ENCODE measurements at regions not wholly inside any gene's neighbourhood (a gene's known extent, or its start where the extent isn't known, plus 50 kb on each side); places are given as distances from the start of the nearest gene placed in this dataset.

DNA sequence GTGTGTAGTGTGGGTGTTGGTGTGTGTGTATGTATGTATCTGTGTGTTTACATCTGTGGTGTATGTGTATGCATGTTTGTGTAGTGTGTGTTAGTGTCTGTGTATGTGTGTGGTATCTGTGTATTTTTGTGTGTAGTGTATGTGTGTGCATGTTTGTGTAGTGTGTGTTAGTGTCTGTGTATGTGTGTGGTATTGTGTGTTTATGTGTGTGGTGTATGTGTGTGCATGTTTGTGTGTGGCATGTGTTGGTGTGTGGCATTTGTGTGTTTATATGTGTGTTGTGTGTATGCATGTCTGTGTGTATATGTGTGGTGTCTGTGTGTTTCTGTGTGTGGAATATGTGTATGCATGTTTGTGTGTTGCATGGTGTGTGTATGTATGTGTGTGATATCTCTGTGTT, 96.4 kb downstream of the CMPK2 start:
- ChIA-PET CTCF (no interaction called here), POLR2A (no interaction called here)
- no peak for DNase-seq (ENCODE audit: low read depth, low spot score)
- no peak overlapping the region for H3K4me3 ChIP-seq (ENCODE audit: low read depth, low read length)
- TF ChIP-seq, protein P1, sequence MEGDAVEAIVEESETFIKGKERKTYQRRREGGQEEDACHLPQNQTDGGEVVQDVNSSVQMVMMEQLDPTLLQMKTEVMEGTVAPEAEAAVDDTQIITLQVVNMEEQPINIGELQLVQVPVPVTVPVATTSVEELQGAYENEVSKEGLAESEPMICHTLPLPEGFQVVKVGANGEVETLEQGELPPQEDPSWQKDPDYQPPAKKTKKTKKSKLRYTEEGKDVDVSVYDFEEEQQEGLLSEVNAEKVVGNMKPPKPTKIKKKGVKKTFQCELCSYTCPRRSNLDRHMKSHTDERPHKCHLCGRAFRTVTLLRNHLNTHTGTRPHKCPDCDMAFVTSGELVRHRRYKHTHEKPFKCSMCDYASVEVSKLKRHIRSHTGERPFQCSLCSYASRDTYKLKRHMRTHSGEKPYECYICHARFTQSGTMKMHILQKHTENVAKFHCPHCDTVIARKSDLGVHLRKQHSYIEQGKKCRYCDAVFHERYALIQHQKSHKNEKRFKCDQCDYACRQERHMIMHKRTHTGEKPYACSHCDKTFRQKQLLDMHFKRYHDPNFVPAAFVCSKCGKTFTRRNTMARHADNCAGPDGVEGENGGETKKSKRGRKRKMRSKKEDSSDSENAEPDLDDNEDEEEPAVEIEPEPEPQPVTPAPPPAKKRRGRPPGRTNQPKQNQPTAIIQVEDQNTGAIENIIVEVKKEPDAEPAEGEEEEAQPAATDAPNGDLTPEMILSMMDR (IDR thresholded peaks at IDR 0.05; ENCODE audit: insufficient read depth, low read length, missing control alignments) = no peak

- no peak for DNase-seq (ENCODE audit: low read depth, low spot score)
- CTCF ChIA-PET = no interaction called here
- TF ChIP-seq, protein P1 (IDR thresholded peaks at IDR 0.05; ENCODE audit: insufficient read depth, low read length, missing control alignments) = no peak
- POLR2A ChIA-PET = no interaction called here
- no peak overlapping the region for H3K4me3 ChIP-seq (ENCODE audit: low read depth, low read length)
These were observed 95.7 kb downstream of the CMPK2 start for GRCh38 chr2:6770006-6770405.

DNA sequence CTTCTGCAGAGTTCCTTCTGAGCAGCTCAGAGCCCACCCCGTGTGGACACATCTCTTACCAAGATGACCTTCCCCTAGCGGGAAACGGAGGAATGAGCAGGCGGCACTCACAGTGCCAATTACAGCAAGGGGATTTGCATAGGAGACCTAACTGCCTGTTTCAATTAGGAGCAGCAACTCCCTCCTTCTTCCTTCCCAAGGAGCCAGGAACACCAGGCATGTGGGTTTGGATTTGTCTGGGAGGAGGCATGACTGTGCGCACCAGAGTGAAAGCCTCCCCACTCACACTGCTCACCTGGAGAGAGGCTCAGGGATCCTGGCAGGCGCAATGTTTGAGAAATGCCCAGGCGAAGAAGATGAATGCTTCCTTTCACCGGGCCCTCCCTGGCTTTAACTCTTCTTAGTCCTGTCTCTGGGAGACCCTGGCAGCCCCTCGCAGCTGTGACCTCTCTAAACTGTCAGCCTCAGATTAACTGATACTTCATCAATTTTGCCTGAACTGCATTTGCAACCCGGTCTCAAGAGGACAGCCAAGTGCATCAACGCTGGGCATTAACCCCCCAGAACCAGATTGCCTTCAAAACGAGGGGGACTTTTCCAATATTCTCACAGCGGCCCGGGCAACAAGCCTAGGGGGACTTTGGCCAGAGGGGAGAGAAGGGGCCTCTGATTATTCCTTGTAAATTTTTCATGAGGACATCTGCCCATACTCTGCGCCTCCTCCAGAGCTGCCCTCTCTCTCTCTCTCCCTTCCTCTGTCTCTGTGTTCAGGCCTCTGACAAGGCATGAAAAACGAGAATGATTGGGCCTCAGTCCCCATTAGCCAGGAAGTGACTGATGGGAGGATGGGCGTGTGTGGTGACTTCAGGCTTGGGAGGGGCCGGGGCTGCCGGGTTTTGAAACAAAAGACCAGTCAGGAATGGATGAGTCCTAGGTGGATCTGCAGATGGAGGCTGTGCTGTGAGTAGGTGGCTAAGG, 93.8 kb downstream of the CMPK2 start:
- POLR2A ChIA-PET = no interaction called here
- no peak overlapping the region for H3K4me3 ChIP-seq (ENCODE audit: low read depth, low read length)
- TF ChIP-seq, protein P1 (IDR thresholded peaks at IDR 0.05; ENCODE audit: insufficient read depth, low read length, missing control alignments) = no peak
- DNase-seq (ENCODE audit: low read depth, low spot score) = no peak
- CTCF ChIA-PET = interaction anchor here (0.9 to 3.3 kb wide), 7 partner anchors 17 to 1079 kb away, joined by 3 to 30 read pairs (median 5); no protein-coding TSS in a partner anchor

GRCh38 chr2:6773007-6773693, 92.6 kb downstream of the CMPK2 start:
- H3K4me3 ChIP-seq (ENCODE audit: low read depth, low read length) = no peak overlapping the region
- TF ChIP-seq, protein P1 (IDR thresholded peaks at IDR 0.05; ENCODE audit: insufficient read depth, low read length, missing control alignments) = peak; percentile 94
- no peak for DNase-seq (ENCODE audit: low read depth, low spot score)
- CTCF ChIA-PET = interaction anchor here (0.9 to 3.3 kb wide), 11 partner anchors 16 to 1080 kb away, joined by 3 to 30 read pairs (median 4); no protein-coding TSS in a partner anchor
- POLR2A ChIA-PET = no interaction called here

DNA sequence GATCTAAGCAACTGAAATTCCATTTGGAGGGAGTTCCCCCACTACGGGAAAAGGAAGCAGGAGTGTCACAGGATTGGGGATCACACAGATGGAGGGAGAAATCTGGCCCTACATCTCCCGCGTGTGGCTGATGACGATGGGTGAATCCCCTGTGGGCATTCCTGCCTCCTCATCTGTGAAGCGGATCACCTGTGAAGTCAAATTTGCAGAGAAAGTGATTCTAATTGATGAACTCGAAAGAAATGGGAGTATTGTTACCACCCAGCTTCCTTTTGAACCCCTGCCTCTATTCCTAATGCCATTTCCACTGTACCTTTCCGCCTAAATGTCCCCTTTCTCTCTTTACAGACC, 92.0 kb downstream of the CMPK2 start:
- ChIA-PET CTCF (interaction anchor here (1.1 to 3.3 kb wide), 5 partner anchors 12 to 421 kb away, joined by 3 to 30 read pairs (median 4); no protein-coding TSS in a partner anchor), POLR2A (no interaction called here)
- TF ChIP-seq, protein P1 (IDR thresholded peaks at IDR 0.05; ENCODE audit: insufficient read depth, low read length, missing control alignments) = no peak
- no peak for DNase-seq (ENCODE audit: low read depth, low spot score)
- no peak overlapping the region for H3K4me3 ChIP-seq (ENCODE audit: low read depth, low read length)

- CTCF ChIA-PET = no interaction called here
- DNase-seq (ENCODE audit: low read depth, low spot score) = no peak
- POLR2A ChIA-PET = no interaction called here
- H3K4me3 ChIP-seq (ENCODE audit: low read depth, low read length) = no peak overlapping the region
- TF ChIP-seq, protein P1 (IDR thresholded peaks at IDR 0.05; ENCODE audit: insufficient read depth, low read length, missing control alignments) = no peak
These were observed 89.6 kb downstream of the CMPK2 start for GRCh38 chr2:6776125-6776524.
